NCI-H510A (cell line): ENCODE measurements at regions not wholly inside any gene's neighbourhood (a gene's known extent, or its start where the extent isn't known, plus 50 kb on each side); places are given as distances from the start of the nearest gene placed in this dataset.
"Not testable (repeated sequence)": the region's sequence is repeated elsewhere in the genome, so short reads cannot be mapped to it uniquely, and the experiment has no call there.

Source experiments
- DNase-seq: peaks from one replicate; lab custom pipeline; 2025; lab: John Stamatoyannopoulos, UW

DNA sequence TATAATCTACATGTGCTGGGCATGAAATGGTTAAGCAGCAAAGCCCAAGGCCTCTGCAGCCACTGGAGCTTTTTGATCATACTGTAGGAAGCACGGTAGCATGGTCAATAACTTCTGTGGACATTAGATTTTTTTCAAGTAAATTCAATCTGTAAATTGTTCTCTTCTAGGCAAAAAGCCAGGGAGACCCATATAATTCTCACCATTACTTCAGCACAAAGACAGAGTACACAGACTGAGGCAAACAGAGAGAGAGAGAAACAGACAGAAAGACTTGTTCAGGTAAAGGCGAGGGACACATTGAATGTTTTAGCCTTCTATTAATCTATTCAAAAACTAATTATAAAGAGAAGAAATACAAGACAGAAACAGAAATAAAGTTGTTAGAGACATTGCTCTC is 349.4 kb downstream of the RFC3 start:
- no peak for DNase-seq

DNA sequence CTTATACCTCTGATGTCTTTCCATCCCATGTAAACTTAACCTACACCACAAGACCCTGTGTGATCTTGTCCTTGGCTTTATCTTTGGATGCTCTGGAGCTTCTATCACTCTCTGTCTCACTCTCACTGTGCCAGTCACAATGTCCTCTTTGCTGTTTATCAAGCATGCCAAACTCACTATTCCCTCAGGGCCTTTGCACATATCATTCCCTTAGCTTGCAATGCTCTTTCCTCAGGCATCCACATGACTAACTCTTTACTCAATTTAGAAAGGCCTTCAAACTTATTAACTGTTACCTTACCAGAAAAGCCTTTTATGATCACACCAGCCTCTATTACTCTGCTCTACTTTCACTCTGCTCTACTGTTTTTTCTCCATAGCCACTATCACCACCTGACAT is 354.1 kb downstream of the RFC3 start:
- DNase-seq: no peak

DNA sequence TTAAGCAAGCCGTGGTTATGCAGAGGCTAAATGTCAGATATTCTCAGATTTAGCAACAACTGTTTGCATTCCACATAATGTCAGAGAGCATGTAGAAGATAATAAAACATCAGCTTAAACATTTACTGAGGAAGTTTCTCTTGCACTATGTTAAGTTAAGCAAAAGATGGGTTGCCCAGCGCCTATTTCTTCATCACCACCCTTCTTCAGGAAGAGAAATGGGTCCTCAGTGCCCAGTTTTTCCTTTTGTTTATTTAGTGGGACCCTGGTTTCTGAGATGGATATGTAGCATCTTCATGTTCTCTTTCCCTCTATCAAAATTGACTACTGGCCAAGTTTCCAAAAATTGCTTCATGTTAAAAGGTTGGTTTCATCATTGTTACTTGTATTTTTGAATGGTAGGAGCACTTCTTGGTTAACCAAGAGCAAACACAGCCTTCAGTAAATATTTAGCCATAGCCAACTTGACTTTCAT is 356.8 kb downstream of the RFC3 start:
- DNase-seq: no peak

DNA sequence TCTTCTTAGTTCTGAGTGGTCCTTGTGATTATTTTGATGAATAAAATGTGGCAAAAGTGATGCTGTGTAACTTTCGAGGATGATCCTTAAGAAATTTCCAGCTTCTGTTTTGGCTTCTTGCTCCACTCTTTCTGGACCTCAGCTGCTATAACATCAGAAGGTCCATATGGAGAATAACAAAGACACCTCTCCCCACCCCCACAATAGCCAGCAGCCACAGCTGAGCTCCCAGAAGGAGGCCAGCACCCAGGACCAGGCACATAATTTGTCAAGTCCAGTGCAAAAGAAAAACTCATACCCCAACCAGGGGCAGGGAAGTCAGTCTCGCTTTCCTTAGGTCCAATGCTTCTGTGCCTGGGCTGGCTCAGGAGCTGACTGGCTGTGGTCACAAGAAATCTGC is 357.6 kb downstream of the RFC3 start:
- no peak for DNase-seq

DNA sequence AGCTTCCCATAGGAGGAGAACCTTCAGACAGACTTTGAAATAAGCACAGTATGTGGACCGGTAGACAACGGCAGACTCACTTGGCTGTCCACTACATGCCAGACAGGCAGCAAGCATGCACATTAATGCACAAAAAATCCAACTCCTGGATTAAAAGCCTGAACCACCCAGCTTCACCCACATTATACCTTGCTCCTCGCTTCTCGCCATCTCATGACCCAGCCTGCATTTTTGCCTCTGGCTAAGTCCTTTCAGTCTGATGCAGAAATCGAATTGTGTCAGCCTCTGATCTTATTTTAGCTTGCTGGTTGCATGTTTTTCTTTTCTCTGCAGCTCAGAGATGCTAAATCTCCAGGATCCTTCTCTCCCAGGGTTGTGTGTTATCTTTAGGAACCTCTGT is 358.7 kb downstream of the RFC3 start:
- DNase-seq: no peak

DNA sequence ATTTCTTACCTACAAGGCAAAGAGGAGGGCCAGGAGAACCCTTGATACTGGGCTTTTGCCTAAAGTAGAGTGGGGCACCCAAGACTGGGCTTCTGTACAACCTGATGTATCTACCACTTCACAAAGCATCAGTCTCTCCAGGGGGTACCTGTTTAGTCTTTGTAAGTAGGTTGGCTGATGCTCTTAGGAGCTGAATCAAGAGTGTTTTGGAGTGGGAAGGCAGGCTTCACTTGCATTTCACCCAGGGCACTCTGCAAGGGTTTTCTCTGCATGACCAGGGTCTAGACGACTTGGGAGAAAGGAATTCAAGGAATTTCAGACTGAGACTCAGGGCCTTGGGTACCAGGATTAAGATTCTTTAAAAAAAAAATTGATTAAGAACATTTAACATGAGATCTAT is 361.5 kb downstream of the RFC3 start:
- DNase-seq: no peak

DNA sequence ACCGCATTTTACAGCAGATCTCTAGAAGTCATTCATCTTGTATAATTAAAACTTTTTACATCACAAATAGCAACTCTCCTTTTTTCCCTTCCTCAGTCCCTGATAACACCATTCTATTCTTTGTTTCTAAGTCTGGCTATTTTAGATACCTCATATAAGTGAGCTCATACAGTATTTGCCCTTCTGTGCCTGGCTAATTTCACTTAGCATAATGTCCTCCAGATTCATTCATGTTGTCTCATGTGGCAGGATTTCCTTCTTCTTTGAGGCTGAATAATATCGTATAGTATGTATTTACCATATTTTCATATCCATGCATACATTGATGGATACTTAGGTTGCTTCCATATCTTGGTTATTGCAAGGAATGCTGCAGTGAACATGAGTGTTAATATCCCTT is 362.0 kb downstream of the RFC3 start:
- DNase-seq: no peak

DNA sequence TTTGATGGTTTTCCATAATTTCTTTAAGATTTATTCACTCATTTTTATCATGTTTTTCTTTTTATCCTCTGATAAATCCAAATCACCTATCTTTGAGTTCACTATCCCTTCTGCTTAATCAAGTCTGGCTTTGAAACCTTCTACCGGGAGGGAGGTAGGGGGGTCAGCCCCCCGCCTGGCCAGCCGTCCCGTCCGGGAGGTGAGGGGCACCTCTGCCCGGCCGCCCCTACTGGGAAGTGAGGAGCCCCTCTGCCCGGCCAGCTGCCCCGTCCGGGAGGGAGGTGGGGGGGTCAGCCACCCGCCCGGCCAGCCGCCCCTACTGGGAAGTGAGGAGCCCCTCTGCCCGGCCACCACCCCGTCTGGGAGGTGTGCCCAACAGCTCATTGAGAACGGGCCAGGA is 363.3 kb downstream of the RFC3 start:
- DNase-seq: not testable (repeated sequence)

DNA sequence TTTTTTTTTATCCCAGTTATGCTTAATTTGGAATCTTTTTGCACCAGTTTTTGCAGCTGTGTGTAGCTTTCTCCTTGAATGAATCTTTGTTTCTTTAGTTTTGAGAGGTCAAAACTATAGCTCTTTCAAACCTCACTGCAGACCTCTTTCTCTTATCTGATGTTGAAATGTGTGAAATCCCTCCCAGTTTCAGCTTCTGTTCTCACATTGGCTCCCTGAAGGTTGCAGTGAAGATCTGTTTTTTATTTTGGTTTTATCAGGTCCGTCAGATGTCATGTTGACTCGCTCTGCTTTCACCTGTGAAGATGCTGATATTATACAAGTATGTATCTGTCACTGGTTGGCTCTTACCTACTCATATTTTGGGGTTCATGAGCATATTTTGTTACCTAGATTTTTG is 372.0 kb downstream of the RFC3 start:
- no peak for DNase-seq

DNA sequence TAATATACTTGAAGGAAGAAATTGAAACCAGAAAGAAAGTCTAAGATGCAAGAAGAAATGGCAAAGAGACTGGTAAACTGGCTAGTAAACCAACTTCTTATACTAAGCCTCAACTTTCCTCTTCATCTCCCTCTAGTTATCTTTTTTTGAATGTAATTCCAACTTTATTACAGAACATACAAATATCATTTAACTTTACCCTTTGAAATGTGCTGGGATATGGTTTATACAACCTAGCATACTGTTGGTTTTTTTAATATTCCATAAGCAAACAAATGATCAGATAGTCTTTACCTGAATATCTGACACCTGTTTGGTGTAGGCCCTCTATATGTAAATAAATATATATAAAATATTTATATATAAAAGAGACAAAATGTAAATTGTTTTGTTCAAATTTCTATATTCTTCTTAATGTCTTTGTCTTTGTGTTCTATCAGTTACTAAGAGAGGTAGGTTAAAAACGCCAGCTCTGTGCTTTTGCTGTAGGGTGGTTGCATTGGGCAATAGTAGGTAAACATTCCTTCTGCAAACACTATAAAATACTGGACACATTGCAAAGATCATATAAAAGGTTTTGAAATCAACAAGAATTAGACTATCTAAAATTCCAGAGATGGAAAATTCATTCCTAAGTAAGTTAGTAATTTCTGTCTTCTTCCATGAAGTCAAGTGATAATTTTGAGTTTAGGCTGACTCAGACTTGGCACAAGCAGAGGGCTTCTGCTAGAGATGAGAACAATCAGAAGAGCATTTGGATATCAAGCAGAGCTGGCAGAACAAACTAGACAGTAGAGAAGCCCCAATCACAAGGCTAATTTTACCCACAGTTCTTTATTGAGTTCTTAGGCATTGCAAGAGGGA is 383.3 kb downstream of the RFC3 start:
- DNase-seq: no peak

DNA sequence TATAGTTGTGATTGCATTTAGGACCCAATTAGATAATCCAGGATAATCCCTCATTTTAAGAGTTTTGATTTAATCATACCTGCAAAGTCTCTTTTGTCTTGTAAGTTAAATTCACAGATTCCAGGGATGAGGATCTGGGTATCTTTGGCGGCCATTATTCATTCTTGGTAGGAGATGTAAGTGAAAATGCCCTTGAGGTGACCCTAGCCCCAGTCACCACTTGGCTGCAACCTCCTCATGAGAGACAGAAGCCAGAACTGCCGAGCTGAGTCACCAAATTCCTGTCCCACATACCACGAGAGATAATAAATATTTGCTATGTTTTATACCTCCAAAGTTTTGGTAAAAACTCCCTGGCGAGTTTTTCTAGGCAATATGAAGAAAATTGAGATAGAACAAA is 389.4 kb downstream of the RFC3 start:
- no peak for DNase-seq

DNA sequence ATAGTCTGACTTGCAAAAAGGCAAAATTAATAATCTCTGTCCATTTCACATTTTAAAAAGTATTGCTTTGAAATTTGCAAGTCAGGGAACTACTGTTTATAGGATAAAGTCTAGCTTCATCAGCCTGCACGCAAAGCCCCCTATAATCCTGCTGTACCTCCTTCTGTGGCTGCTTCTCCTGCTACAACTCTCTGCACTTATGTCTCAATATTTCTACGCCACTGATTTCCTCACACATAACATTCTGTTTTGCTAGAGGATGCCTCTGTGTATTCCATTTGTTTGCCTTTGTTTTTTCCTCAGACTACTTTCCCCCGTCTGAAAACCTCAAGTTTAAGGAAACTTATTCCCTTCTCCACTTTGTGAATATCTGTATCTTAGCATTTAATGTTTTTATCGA is 389.9 kb downstream of the RFC3 start:
- DNase-seq: no peak

DNA sequence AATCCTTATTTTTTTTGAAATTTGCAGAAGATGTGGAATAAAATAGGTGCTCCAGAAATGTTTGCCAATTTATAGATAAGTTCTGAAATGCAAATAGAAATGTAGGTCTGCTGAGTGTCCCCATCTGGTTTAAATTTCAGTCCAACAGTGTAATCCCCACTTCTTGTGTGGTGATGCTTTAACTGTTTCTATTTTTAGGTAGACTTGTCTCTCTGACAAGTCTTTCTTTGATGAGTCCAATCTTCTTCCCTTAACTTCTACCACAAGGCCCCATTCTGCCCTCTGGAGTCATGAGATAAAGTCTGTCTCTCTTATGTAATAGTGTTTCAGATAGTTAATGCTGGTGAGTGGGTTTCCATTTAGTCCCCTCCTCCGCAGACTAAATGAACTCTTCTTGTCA is 390.4 kb downstream of the RFC3 start:
- no peak for DNase-seq

DNA sequence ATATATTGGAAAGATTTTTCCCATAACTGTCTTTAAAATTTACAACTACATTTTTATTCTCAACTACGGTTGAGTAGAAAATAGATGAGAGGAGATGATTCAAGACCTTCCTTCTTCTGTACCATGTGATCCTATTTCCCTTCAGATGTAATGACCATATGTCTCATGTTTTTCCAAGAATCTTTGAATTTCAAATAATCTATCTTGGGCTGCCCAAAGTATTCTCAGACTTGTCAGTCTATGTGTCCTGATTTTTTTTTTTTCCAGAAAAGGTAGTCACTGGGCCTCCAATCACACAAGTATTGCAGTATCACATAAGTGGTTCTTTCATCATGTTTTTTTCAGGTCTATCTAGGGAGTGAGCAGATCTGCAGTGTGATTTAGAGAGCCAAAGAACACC is 392.4 kb downstream of the RFC3 start:
- DNase-seq: no peak

DNA sequence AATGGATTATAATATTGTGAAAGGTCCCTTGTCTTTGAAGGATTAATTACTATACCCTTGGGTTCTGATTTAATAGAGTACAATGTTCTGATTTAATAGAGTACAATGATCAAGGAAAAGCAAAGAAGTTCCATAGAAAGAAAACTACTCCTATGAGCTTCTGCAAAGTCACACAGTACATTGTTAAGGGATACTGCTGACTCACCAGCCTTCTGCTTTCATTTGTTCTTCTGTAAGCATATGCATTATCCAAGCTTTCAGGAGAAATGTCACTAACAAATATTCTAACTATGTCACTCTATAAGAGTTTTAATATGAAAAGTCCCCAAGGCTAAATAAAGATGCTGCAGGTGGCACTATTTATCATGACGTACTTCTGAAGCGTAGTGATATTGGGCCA is 396.7 kb downstream of the RFC3 start:
- DNase-seq: no peak

DNA sequence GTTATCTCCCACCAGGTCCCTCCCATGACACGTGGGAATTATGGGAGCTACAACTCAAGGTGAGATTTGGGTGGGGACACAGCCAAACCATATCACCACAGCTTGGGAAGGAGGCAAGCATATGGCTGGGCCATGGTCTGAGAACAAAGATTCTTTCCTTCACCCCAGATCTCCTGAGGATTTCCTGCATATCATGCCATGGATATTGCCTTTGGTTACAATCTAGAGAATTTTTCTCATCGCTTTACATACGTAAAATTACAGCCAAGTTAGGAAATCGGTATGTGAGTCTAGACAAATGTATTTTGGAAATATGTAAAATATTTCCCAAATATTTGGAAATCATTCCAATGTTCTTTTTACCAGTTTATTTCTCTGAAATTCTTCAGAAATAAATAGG is 398.3 kb downstream of the RFC3 start:
- no peak for DNase-seq

DNA sequence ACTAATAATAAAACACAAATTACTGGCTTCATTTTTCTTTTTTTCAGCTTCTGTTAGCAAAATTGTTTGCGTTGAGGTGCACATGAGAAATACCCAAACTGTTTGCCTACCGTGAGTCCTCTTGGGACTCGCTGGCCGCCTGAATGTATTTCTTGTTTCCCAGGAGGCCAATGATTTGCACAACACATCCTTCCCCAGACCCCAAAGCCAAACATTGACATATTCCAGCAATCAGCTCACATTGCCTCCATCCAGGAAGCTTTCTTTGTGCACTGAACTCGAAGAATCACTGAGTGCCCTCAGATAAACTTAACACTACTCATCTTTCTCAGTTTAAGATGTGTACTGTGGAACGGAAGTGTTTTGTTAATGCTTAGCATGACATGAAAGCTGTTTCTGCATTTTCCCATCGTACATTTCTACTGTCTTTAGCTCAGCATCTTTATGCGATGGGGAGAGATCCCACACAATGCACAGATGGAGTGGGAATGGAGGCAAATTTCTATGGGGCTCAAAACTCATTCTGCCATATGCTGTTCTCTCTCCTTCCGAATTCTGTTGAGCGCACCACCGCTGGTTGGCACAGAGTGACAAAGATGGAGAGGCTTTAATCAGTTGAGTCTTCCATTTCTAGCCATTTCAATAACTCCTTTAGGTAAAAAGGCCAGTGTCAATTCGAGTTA is 399.5 kb downstream of the RFC3 start:
- no peak for DNase-seq

DNA sequence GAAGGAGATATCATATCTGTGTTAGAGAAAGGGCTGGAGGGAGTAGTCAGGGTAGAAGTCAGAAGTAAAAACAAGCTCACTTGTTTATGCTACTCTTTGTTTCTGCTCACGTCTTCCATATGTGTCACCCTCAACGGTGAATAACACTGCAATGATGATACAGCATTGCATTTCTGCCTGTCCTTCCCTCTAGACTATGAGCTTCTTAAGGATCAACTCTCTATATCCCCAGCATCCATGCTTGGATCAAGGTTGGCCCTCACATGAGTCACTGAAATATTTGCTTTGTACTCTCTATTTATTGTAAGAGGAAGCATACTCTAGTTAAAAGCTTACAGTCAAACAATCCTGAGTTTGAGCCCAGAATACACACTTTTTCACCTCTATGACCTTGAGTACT is 406.0 kb downstream of the RFC3 start:
- no peak for DNase-seq

DNA sequence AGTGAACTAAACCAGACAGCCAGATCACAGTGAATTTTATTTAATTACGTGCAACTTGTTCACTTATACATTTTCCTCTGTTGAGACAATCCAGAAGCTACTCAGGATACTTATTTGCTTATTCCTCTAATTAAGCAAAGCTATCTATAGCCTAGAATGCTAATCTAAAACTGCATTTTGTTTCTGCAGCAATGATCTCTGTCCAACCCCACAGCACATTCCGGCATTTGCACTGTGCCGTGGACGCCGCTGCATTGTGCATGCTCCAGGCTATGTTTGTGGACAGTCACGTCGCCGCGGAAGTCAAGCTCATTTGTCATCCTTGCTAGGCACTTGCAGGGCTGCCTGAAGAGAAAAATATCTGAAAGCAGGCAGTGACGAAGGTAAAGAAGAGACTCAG is 406.9 kb downstream of the RFC3 start:
- no peak for DNase-seq

DNA sequence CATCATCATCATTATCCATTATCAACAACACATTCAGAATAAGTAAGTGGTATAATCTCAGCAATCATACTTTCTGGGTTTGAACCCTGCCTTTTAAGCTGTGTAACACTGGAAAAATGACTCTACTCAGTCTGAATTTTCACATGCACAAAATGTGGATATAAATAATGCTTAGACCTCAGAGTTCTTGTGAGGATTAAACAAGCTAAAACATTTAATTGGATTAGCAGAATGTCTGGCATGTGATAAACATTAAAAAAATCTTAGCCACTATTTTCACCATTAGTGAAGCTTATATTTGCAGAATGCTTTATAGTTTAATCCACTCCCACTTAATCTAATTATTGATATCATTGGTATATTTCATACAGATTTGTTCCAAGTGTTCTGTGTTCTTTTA is 412.3 kb downstream of the RFC3 start:
- DNase-seq: no peak

DNA sequence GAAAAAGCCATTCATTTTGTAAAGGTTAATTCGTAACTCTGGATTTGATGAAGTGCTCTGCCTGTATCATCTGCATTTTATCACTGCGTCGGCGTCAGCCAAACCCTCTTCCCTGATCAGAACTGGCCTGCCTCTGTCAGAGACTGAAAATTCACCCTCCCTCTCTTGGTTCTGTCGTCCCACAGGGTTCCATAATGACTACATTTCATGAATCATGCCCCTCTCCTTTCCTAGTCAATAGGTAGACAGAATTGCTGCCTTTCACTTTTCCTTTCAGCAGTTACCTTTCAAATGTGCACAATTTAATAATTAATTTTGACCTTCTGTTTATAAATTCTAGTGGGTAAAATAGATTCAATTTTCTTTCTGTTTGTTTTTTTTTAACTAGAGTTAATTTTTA is 423.4 kb downstream of the RFC3 start:
- DNase-seq: no peak

DNA sequence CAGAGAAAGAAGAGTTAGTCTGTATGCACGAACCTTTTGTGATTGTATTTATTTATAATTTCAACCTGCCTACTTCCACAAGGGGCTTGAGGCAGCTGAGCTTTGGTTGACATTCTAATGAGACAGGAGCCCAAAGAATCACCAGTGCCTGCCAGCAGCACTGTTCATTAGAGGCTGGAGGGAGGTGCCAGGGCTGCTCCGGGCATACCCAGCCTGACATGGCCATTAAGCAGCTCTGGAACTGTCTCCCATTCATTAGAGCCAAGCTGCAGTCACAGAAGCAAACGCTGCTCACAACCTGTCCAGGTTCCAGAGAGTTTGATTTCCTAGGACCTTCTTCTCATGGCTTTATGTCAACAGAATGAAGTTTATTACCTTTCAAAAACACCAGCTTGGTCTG is 425.5 kb downstream of the RFC3 start:
- no peak for DNase-seq

DNA sequence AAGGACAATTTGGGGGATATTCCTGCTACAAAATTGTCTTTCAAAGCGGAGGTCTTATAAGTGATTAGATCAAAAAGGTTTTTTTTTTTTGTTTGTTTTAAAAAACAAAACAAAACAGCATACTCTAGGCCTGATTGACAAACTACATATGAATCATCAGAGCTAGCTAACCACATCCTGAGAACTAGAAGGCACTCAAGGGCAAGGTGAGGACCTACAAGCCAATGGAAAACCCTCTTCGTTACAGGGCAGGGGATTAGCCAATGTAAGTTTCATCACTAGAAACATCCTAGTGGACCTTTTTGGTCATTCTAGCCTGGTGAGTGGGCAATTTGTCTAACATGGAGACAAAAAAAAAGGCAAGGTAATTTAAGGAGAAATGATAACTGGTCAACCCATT is 428.6 kb downstream of the RFC3 start:
- no peak for DNase-seq

DNA sequence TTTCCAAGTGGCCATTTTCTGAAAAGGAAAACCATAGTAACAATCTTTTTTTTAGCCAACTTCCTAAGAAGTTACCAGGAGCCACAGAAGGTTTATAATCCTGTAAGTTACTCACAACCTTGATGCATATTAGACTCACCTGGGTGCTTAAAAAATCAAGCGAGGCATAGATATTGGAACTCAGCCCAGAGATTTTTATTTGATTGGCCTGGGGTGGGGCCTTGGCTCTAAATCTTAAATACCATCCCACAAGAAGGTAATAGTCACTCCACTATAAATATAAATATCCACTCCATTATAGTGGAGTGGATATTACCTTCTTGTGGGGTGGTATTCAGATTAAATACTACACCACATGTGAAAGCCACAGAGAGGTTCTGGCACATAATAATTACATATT is 429.6 kb downstream of the RFC3 start:
- DNase-seq: no peak
